ENCODE measurements at regions not wholly inside any gene's neighbourhood (a gene's known extent, or its start where the extent isn't known, plus 50 kb on each side); places are given as distances from the start of the nearest gene placed in this dataset.
"Not testable (repeated sequence)": the region's sequence is repeated elsewhere in the genome, so short reads cannot be mapped to it uniquely, and the experiment has no call there.

DNA sequence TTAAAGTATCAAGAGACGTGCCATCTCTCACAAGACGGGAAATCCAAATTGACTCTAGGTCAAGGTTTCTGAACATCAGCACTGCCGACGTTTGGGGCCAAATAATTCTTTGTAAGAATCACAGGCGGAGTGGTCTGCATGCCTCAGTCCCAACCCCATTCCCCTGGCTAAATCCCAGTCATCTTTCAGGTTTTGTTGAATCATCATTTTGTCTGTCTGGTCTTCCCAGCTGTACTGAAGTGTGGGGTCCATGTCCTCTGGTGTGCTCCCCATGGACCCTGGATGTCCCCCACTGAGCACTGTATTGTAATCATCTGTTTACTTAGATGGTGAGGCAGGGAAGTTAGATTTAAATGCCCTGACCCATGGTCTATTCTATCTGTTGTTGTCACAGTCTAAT is 103.6 kb upstream of the GALNT18 start:
- no peak overlapping the region for H3K4me3 ChIP-seq (ENCODE audit: low read depth in 1 of 2, low read length in 2 of 2)
- no peaks in the 10 kb centered on the region for H3K36me3 ChIP-seq (ENCODE audit: control insufficient read depth in 2 of 2, insufficient read depth in 2 of 2, low read length in 1 of 2)
- 85 to 89% methylated on average over 5 of the region's 5 CpGs for WGBS, 2 donors
- no peak overlapping the region for H3K27ac ChIP-seq (ENCODE audit: low read depth in 2 of 2, low read length in 1 of 2)
- no peaks in the 10 kb centered on the region for H3K9me3 ChIP-seq (ENCODE audit: control insufficient read depth in 2 of 2, insufficient read depth in 1 of 2, low read depth in 1 of 2, low read length in 1 of 2)
- H3K4me1 ChIP-seq (ENCODE audit: control insufficient read depth in 2 of 2, insufficient read depth in 2 of 2, low read length in 1 of 2): no peaks in the 10 kb centered on the region
- H3K27me3 ChIP-seq (ENCODE audit: control insufficient read depth in 1 of 2, insufficient read depth in 2 of 2, low read length in 2 of 2): no peaks in the 10 kb centered on the region

DNA sequence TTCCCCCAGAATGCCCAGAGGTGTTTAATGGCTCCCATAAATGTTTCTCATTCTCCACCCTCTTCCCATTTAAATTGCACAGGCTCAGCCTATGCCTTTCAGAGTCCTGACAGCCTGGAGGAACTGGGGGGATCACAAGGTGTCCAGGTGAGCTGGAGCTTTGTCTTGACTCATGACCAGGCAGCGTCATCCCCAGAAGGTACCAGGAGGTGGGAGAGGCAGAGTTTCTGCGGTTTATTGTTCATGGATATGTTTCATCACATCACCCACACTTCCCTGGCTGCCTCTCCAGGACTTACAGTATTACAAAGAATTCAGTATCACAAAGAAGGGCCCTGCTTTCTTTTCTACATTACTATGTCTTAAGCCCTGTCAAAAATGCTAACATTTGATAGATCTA is 103.2 kb upstream of the GALNT18 start:
- Histone ChIP-seq H3K36me3 (ENCODE audit: control insufficient read depth in 2 of 2, insufficient read depth in 2 of 2, low read length in 1 of 2) (no peaks in the 10 kb centered on the region), H3K4me3 (ENCODE audit: low read depth in 1 of 2, low read length in 2 of 2) (no peak overlapping the region), H3K9me3 (ENCODE audit: control insufficient read depth in 2 of 2, insufficient read depth in 1 of 2, low read depth in 1 of 2, low read length in 1 of 2) (no peaks in the 10 kb centered on the region), H3K4me1 (ENCODE audit: control insufficient read depth in 2 of 2, insufficient read depth in 2 of 2, low read length in 1 of 2) (no peaks in the 10 kb centered on the region), H3K27me3 (ENCODE audit: control insufficient read depth in 1 of 2, insufficient read depth in 2 of 2, low read length in 2 of 2) (no peaks in the 10 kb centered on the region), H3K27ac (ENCODE audit: low read depth in 2 of 2, low read length in 1 of 2) (no peak overlapping the region)
- WGBS, 2 donors: 84 to 89% methylated on average over 2 of the region's 2 CpGs

DNA sequence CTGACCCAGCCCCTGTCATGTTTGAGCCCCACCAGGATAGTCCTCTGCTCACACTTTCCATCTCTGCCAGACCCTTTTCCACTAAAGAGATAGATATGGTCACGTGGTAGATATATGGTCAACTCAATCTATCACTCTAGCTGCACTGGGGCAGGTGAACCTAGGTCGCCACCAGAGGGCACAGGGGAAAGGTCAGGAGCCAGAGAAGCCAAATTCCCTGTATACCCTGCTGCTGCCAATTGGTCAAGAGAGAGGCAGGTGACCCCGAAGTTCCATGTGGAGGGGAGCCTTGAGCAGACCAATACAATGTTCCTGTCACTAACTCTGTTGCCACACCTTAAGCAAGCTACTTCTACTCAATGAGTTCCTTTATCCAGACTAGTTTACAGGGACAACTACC is 101.1 kb upstream of the GALNT18 start:
- 79 to 84% methylated on average over 3 of the region's 3 CpGs for WGBS, 2 donors
- Histone ChIP-seq H3K9me3 (ENCODE audit: control insufficient read depth in 2 of 2, insufficient read depth in 1 of 2, low read depth in 1 of 2, low read length in 1 of 2) (no peaks in the 10 kb centered on the region), H3K36me3 (ENCODE audit: control insufficient read depth in 2 of 2, insufficient read depth in 2 of 2, low read length in 1 of 2) (no peaks in the 10 kb centered on the region), H3K27me3 (ENCODE audit: control insufficient read depth in 1 of 2, insufficient read depth in 2 of 2, low read length in 2 of 2) (no peaks in the 10 kb centered on the region), H3K4me3 (ENCODE audit: low read depth in 1 of 2, low read length in 2 of 2) (no peak overlapping the region), H3K4me1 (ENCODE audit: control insufficient read depth in 2 of 2, insufficient read depth in 2 of 2, low read length in 1 of 2) (no peaks in the 10 kb centered on the region), H3K27ac (ENCODE audit: low read depth in 2 of 2, low read length in 1 of 2) (no peak overlapping the region)

GRCh38 chr11:11722246-11722645 is 100.4 kb upstream of the GALNT18 start:
- H3K36me3 ChIP-seq (ENCODE audit: control insufficient read depth in 2 of 2, insufficient read depth in 2 of 2, low read length in 1 of 2): no peaks in the 10 kb centered on the region
- 91 to 93% methylated on average over 3 of the region's 3 CpGs for whole genome bisulfite sequencing, 2 donors
- H3K27ac ChIP-seq (ENCODE audit: low read depth in 2 of 2, low read length in 1 of 2): no peak overlapping the region
- H3K4me3 ChIP-seq (ENCODE audit: low read depth in 1 of 2, low read length in 2 of 2): no peak overlapping the region
- H3K27me3 ChIP-seq (ENCODE audit: control insufficient read depth in 1 of 2, insufficient read depth in 2 of 2, low read length in 2 of 2): no peaks in the 10 kb centered on the region
- H3K4me1 ChIP-seq (ENCODE audit: control insufficient read depth in 2 of 2, insufficient read depth in 2 of 2, low read length in 1 of 2): no peaks in the 10 kb centered on the region
- H3K9me3 ChIP-seq (ENCODE audit: control insufficient read depth in 2 of 2, insufficient read depth in 1 of 2, low read depth in 1 of 2, low read length in 1 of 2): no peaks in the 10 kb centered on the region

GRCh38 chr11:11718511-11718910 is 96.7 kb upstream of the GALNT18 start:
- no peaks in the 10 kb centered on the region for H3K36me3 ChIP-seq (ENCODE audit: control insufficient read depth in 2 of 2, insufficient read depth in 2 of 2, low read length in 1 of 2)
- peaks cover 0 to 5% of the 10 kb centered on the region in 2 donors for H3K9me3 ChIP-seq (ENCODE audit: control insufficient read depth in 2 of 2, insufficient read depth in 1 of 2, low read depth in 1 of 2, low read length in 1 of 2)
- no peak overlapping the region for H3K27ac ChIP-seq (ENCODE audit: low read depth in 2 of 2, low read length in 1 of 2)
- no peaks in the 10 kb centered on the region for H3K4me1 ChIP-seq (ENCODE audit: control insufficient read depth in 2 of 2, insufficient read depth in 2 of 2, low read length in 1 of 2)
- no peak overlapping the region for H3K4me3 ChIP-seq (ENCODE audit: low read depth in 1 of 2, low read length in 2 of 2)
- H3K27me3 ChIP-seq (ENCODE audit: control insufficient read depth in 1 of 2, insufficient read depth in 2 of 2, low read length in 2 of 2): no peaks in the 10 kb centered on the region
- WGBS, 2 donors: 77 to 83% methylated on average over 3 of the region's 3 CpGs

DNA sequence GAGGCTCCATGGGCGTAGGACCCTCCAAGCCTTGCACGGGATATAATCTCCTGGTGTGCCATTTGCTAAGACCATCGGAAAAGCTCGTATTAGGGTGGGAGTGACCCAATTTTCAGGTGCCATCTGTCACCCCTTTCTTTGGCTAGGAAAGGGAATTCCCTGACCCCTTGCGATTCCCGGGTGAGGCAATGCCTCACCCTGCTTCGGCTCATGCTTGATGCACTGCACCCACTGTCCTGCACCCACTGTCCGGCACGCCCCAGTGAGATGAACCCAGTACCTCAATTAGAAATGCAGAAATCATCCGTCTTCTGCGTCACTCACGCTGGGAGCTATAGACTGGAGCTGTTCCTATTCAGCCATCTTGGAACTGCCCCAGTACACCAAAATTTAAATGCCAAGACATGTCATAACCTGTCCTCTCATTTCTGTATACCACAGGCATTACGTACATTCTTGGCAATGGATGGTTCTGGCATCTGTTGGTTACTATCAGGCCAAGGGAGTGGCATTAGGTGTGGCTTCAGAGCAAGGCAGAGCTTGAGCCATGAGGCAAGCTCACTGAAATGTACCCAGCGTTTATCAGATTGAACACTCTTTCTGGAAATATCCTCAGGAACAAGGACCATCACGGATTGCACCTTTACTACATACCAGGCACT is 95.4 kb upstream of the GALNT18 start:
- H3K9me3 ChIP-seq (ENCODE audit: control insufficient read depth in 2 of 2, insufficient read depth in 1 of 2, low read depth in 1 of 2, low read length in 1 of 2): peaks cover 0 to 5% of the 10 kb centered on the region in 2 donors
- H3K4me1 ChIP-seq (ENCODE audit: control insufficient read depth in 2 of 2, insufficient read depth in 2 of 2, low read length in 1 of 2): no peaks in the 10 kb centered on the region
- H3K36me3 ChIP-seq (ENCODE audit: control insufficient read depth in 2 of 2, insufficient read depth in 2 of 2, low read length in 1 of 2): no peaks in the 10 kb centered on the region
- peak overlapping the region in 1 of 2 donors; percentile 4 for H3K27ac ChIP-seq (ENCODE audit: low read depth in 2 of 2, low read length in 1 of 2)
- no peaks in the 10 kb centered on the region for H3K27me3 ChIP-seq (ENCODE audit: control insufficient read depth in 1 of 2, insufficient read depth in 2 of 2, low read length in 2 of 2)
- WGBS, 2 donors: 70 to 81% methylated on average over 15 of the region's 15 CpGs
- no peak overlapping the region for H3K4me3 ChIP-seq (ENCODE audit: low read depth in 1 of 2, low read length in 2 of 2)

DNA sequence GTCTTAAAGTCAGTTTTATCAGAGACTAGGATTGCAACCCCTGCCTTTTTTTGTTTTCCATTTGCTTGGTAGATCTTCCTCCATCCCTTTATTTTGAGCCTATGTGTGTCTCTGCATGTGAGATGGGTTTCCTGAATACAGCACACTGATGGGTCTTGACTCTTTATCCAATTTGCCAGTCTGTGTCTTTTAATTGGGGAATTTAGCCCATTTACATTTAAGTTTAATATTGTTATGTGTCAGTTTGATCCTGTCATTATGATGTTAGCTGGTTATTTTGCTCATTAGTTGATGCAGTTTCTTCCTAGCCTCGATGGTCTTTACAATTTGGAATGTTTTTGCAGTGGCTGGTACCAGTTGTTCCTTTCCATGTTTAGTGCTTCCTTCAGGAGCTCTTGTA is 93.3 kb upstream of the GALNT18 start:
- not testable (repeated sequence) for H3K27me3 ChIP-seq (ENCODE audit: control insufficient read depth in 1 of 2, insufficient read depth in 2 of 2, low read length in 2 of 2); H3K4me1 ChIP-seq (ENCODE audit: control insufficient read depth in 2 of 2, insufficient read depth in 2 of 2, low read length in 1 of 2); H3K36me3 ChIP-seq (ENCODE audit: control insufficient read depth in 2 of 2, insufficient read depth in 2 of 2, low read length in 1 of 2); H3K27ac ChIP-seq (ENCODE audit: low read depth in 2 of 2, low read length in 1 of 2); H3K4me3 ChIP-seq (ENCODE audit: low read depth in 1 of 2, low read length in 2 of 2); H3K9me3 ChIP-seq (ENCODE audit: control insufficient read depth in 2 of 2, insufficient read depth in 1 of 2, low read depth in 1 of 2, low read length in 1 of 2)
- 58 to 74% methylated on average over 1 of the region's 1 CpG for WGBS, 2 donors

GRCh38 chr11:11710556-11710955 is 88.8 kb upstream of the GALNT18 start:
- H3K27me3 ChIP-seq (ENCODE audit: control insufficient read depth in 1 of 2, insufficient read depth in 2 of 2, low read length in 2 of 2): no peaks in the 10 kb centered on the region
- H3K4me3 ChIP-seq (ENCODE audit: low read depth in 1 of 2, low read length in 2 of 2): no peak overlapping the region
- no peaks in the 10 kb centered on the region for H3K36me3 ChIP-seq (ENCODE audit: control insufficient read depth in 2 of 2, insufficient read depth in 2 of 2, low read length in 1 of 2)
- H3K4me1 ChIP-seq (ENCODE audit: control insufficient read depth in 2 of 2, insufficient read depth in 2 of 2, low read length in 1 of 2): no peaks in the 10 kb centered on the region
- no peaks in the 10 kb centered on the region for H3K9me3 ChIP-seq (ENCODE audit: control insufficient read depth in 2 of 2, insufficient read depth in 1 of 2, low read depth in 1 of 2, low read length in 1 of 2)
- H3K27ac ChIP-seq (ENCODE audit: low read depth in 2 of 2, low read length in 1 of 2): no peak overlapping the region
- 83 to 85% methylated on average over 4 of the region's 4 CpGs for WGBS, 2 donors

DNA sequence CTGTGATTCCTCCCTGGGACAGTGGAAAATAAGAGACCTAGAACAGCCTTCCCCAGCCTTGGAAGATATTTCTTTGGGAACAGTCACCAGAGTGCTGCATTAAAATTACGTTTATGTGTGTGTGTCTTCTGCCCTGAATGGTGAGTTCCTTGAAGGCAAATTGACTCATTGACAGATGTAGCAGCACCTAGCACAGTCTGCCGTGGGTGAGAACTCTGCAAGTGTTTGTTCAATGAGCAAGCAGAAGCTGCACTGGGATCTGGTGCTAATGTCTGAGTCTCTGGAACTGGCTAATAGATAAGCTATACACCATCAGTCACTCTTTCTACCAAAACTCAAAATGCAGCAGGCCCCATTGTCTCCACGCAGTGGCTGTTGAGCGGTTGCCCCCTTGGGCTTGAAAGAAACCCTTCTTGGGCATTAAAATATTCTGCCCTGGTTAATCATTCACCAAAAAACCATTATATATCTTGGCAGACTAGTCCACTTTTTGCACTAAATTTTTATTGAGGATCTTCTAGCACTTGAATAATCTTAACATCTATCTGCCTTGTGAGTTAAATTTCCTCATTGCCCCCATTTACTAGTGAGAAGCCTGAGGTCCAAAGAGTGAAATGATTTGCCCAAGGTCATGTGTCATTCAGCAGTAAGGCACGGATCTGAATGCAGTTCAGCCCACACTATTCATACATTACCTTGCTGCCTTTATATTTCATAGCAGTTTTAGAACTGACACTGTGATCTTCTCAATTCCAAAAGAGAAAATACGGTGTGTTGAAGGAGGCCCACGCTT is 87.8 kb upstream of the GALNT18 start:
- Histone ChIP-seq H3K27ac (ENCODE audit: low read depth in 2 of 2, low read length in 1 of 2) (no peak overlapping the region), H3K36me3 (ENCODE audit: control insufficient read depth in 2 of 2, insufficient read depth in 2 of 2, low read length in 1 of 2) (no peaks in the 10 kb centered on the region), H3K4me3 (ENCODE audit: low read depth in 1 of 2, low read length in 2 of 2) (no peak overlapping the region), H3K4me1 (ENCODE audit: control insufficient read depth in 2 of 2, insufficient read depth in 2 of 2, low read length in 1 of 2) (no peaks in the 10 kb centered on the region), H3K27me3 (ENCODE audit: control insufficient read depth in 1 of 2, insufficient read depth in 2 of 2, low read length in 2 of 2) (no peaks in the 10 kb centered on the region), H3K9me3 (ENCODE audit: control insufficient read depth in 2 of 2, insufficient read depth in 1 of 2, low read depth in 1 of 2, low read length in 1 of 2) (no peaks in the 10 kb centered on the region)
- WGBS, 2 donors: 77 to 82% methylated on average over 7 of the region's 7 CpGs

DNA sequence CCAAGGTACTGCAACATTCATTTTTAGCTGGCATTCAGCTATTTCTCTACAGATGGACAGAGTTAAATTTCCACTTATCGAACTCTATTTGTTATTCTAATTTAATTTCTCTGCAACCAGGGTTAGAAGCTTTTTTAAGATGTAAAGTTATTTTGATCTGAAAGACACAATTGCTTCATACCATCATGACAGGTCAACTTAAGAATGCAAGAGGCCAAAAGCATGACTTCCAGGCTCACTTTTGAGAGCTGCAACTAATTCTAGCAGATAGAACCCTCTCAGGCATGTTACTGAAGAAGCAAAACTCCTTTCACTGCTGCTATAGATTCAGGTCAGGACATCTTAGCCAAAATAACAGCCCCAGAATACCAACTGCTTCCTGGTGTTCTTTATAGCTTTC is 86.5 kb upstream of the GALNT18 start:
- Histone ChIP-seq H3K27ac (ENCODE audit: low read depth in 2 of 2, low read length in 1 of 2) (no peak overlapping the region), H3K27me3 (ENCODE audit: control insufficient read depth in 1 of 2, insufficient read depth in 2 of 2, low read length in 2 of 2) (no peaks in the 10 kb centered on the region), H3K4me1 (ENCODE audit: control insufficient read depth in 2 of 2, insufficient read depth in 2 of 2, low read length in 1 of 2) (no peaks in the 10 kb centered on the region), H3K9me3 (ENCODE audit: control insufficient read depth in 2 of 2, insufficient read depth in 1 of 2, low read depth in 1 of 2, low read length in 1 of 2) (no peaks in the 10 kb centered on the region), H3K36me3 (ENCODE audit: control insufficient read depth in 2 of 2, insufficient read depth in 2 of 2, low read length in 1 of 2) (no peaks in the 10 kb centered on the region), H3K4me3 (ENCODE audit: low read depth in 1 of 2, low read length in 2 of 2) (no peak overlapping the region)
- WGBS, 2 donors: 73 to 87% methylated on average over 1 of the region's 1 CpG

All from esophagus (tissue), 2 donors.